PFSK-1 (cell line): ENCODE measurements at regions not wholly inside any gene's neighbourhood (a gene's known extent, or its start where the extent isn't known, plus 50 kb on each side); places are given as distances from the start of the nearest gene placed in this dataset.

Experiments used
- POLR2AphosphoS5 ChIP-seq: IDR thresholded peaks from 2 replicates; pipeline ENCODE4 v1.6.1; 2012; ENCODE audit warnings: low read depth, mild to moderate bottlenecking, control low read depth, low read length, moderate library complexity
- SIN3A ChIP-seq: IDR thresholded peaks from 2 replicates; pipeline ENCODE4 v1.6.1; 2012; ENCODE audit warnings: mild to moderate bottlenecking, low read length, moderate library complexity, borderline replicate concordance; ENCODE audit not compliant: insufficient read depth

GRCh38 chr11:92607969-92608722, 361.3 kb upstream of the MTNR1B start:
- TF ChIP-seq POLR2AphosphoS5: no peak
- no peak for TF ChIP-seq SIN3A
